ENCODE measurements at regions not wholly inside any gene's neighbourhood (a gene's known extent, or its start where the extent isn't known, plus 50 kb on each side); places are given as distances from the start of the nearest gene placed in this dataset.

- DNase-seq, result no peak
- ChIA-PET CTCF (no interaction called here), POLR2A (no interaction called here)
- no peaks in the 10 kb centered on the region for H3K27me3 ChIP-seq (ENCODE audit: control insufficient read depth in 1 of 2, insufficient read depth in 2 of 2, low read length in 2 of 2)
- no peak for TF ChIP-seq CTCF (IDR thresholded peaks at IDR 0.05)
- intact Hi-C loops (cut with DNase I, micrococcal nuclease), result no loop called here
- H3K4me3 ChIP-seq (ENCODE audit: low read length), result no peak overlapping the region
- Mint-ChIP-seq H3K9me3 (no peaks in the 10 kb centered on the region), H3K27me3 (no peaks in the 10 kb centered on the region), H3K27ac (no peak overlapping the region), H3K36me3 (ENCODE audit: low read depth) (no peaks in the 10 kb centered on the region), H3K4me3 (no peak overlapping the region), H3K4me1 (ENCODE audit: low read depth) (peaks cover 6% of the 10 kb centered on the region)
- H3K9me3 ChIP-seq (ENCODE audit: control insufficient read depth in 1 of 2, insufficient read depth in 1 of 2, low read length in 2 of 2), result no peaks in the 10 kb centered on the region
- no peak overlapping the region for H3K27ac ChIP-seq (ENCODE audit: low read depth in 1 of 2, low read length in 2 of 2)
- H3K36me3 ChIP-seq (ENCODE audit: insufficient read depth, low read length), result no peaks in the 10 kb centered on the region
- no peaks in the 10 kb centered on the region for H3K4me1 ChIP-seq (ENCODE audit: insufficient read depth, low read length)
- ATAC-seq (ENCODE audit: poor library complexity), result no peak
Observed at GRCh38 chr1:213585402-213585801, 402.4 kb upstream of the PROX1 start.

- no peak for TF ChIP-seq CTCF (IDR thresholded peaks at IDR 0.05)
- no peak overlapping the region for H3K27ac ChIP-seq (ENCODE audit: low read depth in 1 of 2, low read length in 2 of 2)
Observed at GRCh38 chr1:213585959-213586586, 401.7 kb upstream of the PROX1 start.

GRCh38 chr1:213586587-213586972, 401.2 kb upstream of the PROX1 start:
- Histone ChIP-seq H3K4me3 (ENCODE audit: low read length) (no peak overlapping the region), H3K27ac (ENCODE audit: low read depth in 1 of 2, low read length in 2 of 2) (no peak overlapping the region), H3K36me3 (ENCODE audit: insufficient read depth, low read length) (no peaks in the 10 kb centered on the region), H3K27me3 (ENCODE audit: control insufficient read depth in 1 of 2, insufficient read depth in 2 of 2, low read length in 2 of 2) (no peaks in the 10 kb centered on the region), H3K9me3 (ENCODE audit: control insufficient read depth in 1 of 2, insufficient read depth in 1 of 2, low read length in 2 of 2) (no peaks in the 10 kb centered on the region), H3K4me1 (ENCODE audit: insufficient read depth, low read length) (no peaks in the 10 kb centered on the region)
- Mint-ChIP-seq H3K36me3 (ENCODE audit: low read depth) (no peaks in the 10 kb centered on the region), H3K27ac (no peak overlapping the region), H3K9me3 (no peaks in the 10 kb centered on the region), H3K27me3 (no peaks in the 10 kb centered on the region), H3K4me1 (ENCODE audit: low read depth) (peaks cover 6% of the 10 kb centered on the region), H3K4me3 (no peak overlapping the region)
- no peak for TF ChIP-seq CTCF (IDR thresholded peaks at IDR 0.05)
- intact Hi-C loops (cut with DNase I, micrococcal nuclease), result no loop called here
- ATAC-seq (ENCODE audit: poor library complexity) (no peak), DNase-seq (no peak)
- ChIA-PET CTCF (no interaction called here), POLR2A (no interaction called here)

More at GRCh38 chr1:213585959-213586586, 401.7 kb upstream of the PROX1 start:
- H3K4me1 Mint-ChIP-seq (ENCODE audit: low read depth), result peaks cover 6% of the 10 kb centered on the region
- no peaks in the 10 kb centered on the region for H3K27me3 Mint-ChIP-seq
- no peaks in the 10 kb centered on the region for H3K9me3 ChIP-seq (ENCODE audit: control insufficient read depth in 1 of 2, insufficient read depth in 1 of 2, low read length in 2 of 2)
- no peak overlapping the region for H3K27ac Mint-ChIP-seq
- H3K4me3 ChIP-seq (ENCODE audit: low read length), result no peak overlapping the region
- CTCF ChIA-PET, result no interaction called here
- H3K36me3 ChIP-seq (ENCODE audit: insufficient read depth, low read length), result no peaks in the 10 kb centered on the region
- H3K4me3 Mint-ChIP-seq, result no peak overlapping the region
- no peaks in the 10 kb centered on the region for H3K36me3 Mint-ChIP-seq (ENCODE audit: low read depth)
- no peaks in the 10 kb centered on the region for H3K27me3 ChIP-seq (ENCODE audit: control insufficient read depth in 1 of 2, insufficient read depth in 2 of 2, low read length in 2 of 2)
- no peaks in the 10 kb centered on the region for H3K9me3 Mint-ChIP-seq
- POLR2A ChIA-PET, result no interaction called here
- DNase-seq, result no peak
- intact Hi-C loops (cut with DNase I, micrococcal nuclease), result no loop called here
- ATAC-seq (ENCODE audit: poor library complexity), result no peak
- H3K4me1 ChIP-seq (ENCODE audit: insufficient read depth, low read length), result no peaks in the 10 kb centered on the region

All from CD4-positive, alpha-beta T cell (primary cell).